IMR-90 (cell line): ENCODE measurements at regions not wholly inside any gene's neighbourhood (a gene's known extent, or its start where the extent isn't known, plus 50 kb on each side); places are given as distances from the start of the nearest gene placed in this dataset.

ENCODE experiments used
- ATAC-seq: fragments of 200-7000 bp; cut with Tn5 transposase; 2 replicates; pipeline ENCODE4 v1.9.1; 2020; ENCODE audit warnings: low read depth, mild to moderate bottlenecking, moderate library complexity
- BruUV-seq: library from RNA; stranded (reverse); fragments of 400-500 nt; replicated peaks from 2 replicates; lab custom pipeline; 2021; lab: Mats Ljungman, UMichigan
- CTCF ChIA-PET: fragments of 300-600 bp; formaldehyde crosslinking; extraction: SDS; loops from one replicate; lab custom pipeline; 2021; ENCODE audit warnings: antibody characterized with exemption; lab: Yijun Ruan, JAX
- POLR2A ChIA-PET: fragments of 300-600 bp; sonication (Branson Sonifier 250); formaldehyde crosslinking; loops from one replicate; lab custom pipeline; 2022; ENCODE audit warnings: antibody characterized with exemption; ENCODE audit not compliant: unreplicated experiment; lab: Charles Lee
- DNase-seq: peaks from one replicate; pipeline ENCODE4 v3.0.0; 2013
- H2AFZ ChIP-seq: replicated peaks from 2 replicates; pipeline ENCODE3; 2013; ENCODE audit warnings: low read length, mild to moderate bottlenecking; ENCODE audit not compliant: poor library complexity
- H2AK5ac ChIP-seq: 2 replicates; pipeline ENCODE4 v1.6.1; 2013; ENCODE audit warnings: low read depth, low read length, inconsistent platforms
- H2AK9ac ChIP-seq: replicated peaks from 2 replicates; pipeline ENCODE3; 2013; ENCODE audit warnings: mild to moderate bottlenecking, low read depth, low read length, moderate library complexity; ENCODE audit not compliant: poor library complexity
- H2BK120ac ChIP-seq: 2 replicates; pipeline ENCODE4 v1.6.1; 2013; ENCODE audit warnings: low read depth, low read length, inconsistent platforms
- H2BK15ac ChIP-seq: 3 replicates; pipeline ENCODE4 v1.6.1; 2013; ENCODE audit warnings: low read depth, low read length, inconsistent platforms
- H2BK20ac ChIP-seq: 2 replicates; pipeline ENCODE4 v1.6.1; 2013; ENCODE audit warnings: low read depth, mild to moderate bottlenecking, inconsistent platforms, low read length, moderate library complexity
- H2BK5ac ChIP-seq: 2 replicates; pipeline ENCODE4 v1.6.1; 2013; ENCODE audit warnings: mild to moderate bottlenecking, low read depth, low read length, inconsistent platforms; ENCODE audit not compliant: poor library complexity, severe bottlenecking
- H3K14ac ChIP-seq: replicated peaks from 2 replicates; pipeline ENCODE4 v1.6.1; 2013; ENCODE audit warnings: low read depth, low read length, inconsistent platforms
- H3K18ac ChIP-seq: 2 replicates; pipeline ENCODE4 v1.6.1; 2013; ENCODE audit warnings: low read depth, low read length, control low read depth
- H3K23ac ChIP-seq: 2 replicates; pipeline ENCODE4 v1.6.1; 2013; ENCODE audit warnings: low read depth, low read length, inconsistent platforms
- H3K27ac ChIP-seq: 2 replicates; pipeline ENCODE4 v1.5.1; 2013; ENCODE audit warnings: mild to moderate bottlenecking, control low read depth, low read length; ENCODE audit not compliant: insufficient read depth
- H3K27me3 ChIP-seq: 2 replicates; pipeline ENCODE4 v1.6.1; 2013; ENCODE audit warnings: low read length; ENCODE audit not compliant: control insufficient read depth, insufficient read depth
- H3K36me3 ChIP-seq: 2 replicates; pipeline ENCODE4 v1.6.1; 2013; ENCODE audit warnings: low read length, mixed read lengths; ENCODE audit not compliant: control insufficient read depth, insufficient read depth
- H3K4ac ChIP-seq: 2 replicates; pipeline ENCODE4 v1.6.1; 2013; ENCODE audit warnings: low read depth, low read length, inconsistent platforms
- H3K4me1 ChIP-seq: 2 replicates; pipeline ENCODE4 v1.6.1; 2013; ENCODE audit warnings: low read length, mixed read lengths; ENCODE audit not compliant: control insufficient read depth, insufficient read depth
- H3K4me2 ChIP-seq: 2 replicates; pipeline ENCODE4 v1.6.1; 2013; ENCODE audit warnings: low read depth, mild to moderate bottlenecking, control low read depth, low read length, moderate library complexity
- H3K4me3 ChIP-seq: 2 replicates; pipeline ENCODE4 v1.5.1; 2013; ENCODE audit warnings: low read depth, mild to moderate bottlenecking, control low read depth, low read length, moderate library complexity; ENCODE audit not compliant: insufficient read depth
- H3K56ac ChIP-seq: 2 replicates; pipeline ENCODE4 v1.6.1; 2013; ENCODE audit warnings: low read length, inconsistent platforms; ENCODE audit not compliant: insufficient read depth; ENCODE audit errors: extremely low read depth
- H3K79me1 ChIP-seq, 2 experiments: 2 replicates each; pipeline ENCODE4 v1.6.1; 2013; ENCODE audit warnings: low read length in 2 of 2, inconsistent platforms in 1 of 2, low read depth in 1 of 2
- H3K9ac ChIP-seq: 2 replicates; pipeline ENCODE4 v1.6.1; 2013; ENCODE audit warnings: low read depth, low read length, control low read depth
- H3K9me1 ChIP-seq: 2 replicates; pipeline ENCODE4 v1.6.1; 2013; ENCODE audit warnings: low read length, inconsistent platforms; ENCODE audit not compliant: insufficient read depth
- H3K9me3 ChIP-seq: 2 replicates; pipeline ENCODE4 v1.6.1; 2013; ENCODE audit warnings: low read length; ENCODE audit not compliant: control insufficient read depth, insufficient read depth
- H4K20me1 ChIP-seq: 2 replicates; pipeline ENCODE4 v1.6.1; 2013; ENCODE audit warnings: low read length, inconsistent platforms; ENCODE audit not compliant: insufficient read depth
- H4K5ac ChIP-seq: 2 replicates; pipeline ENCODE4 v1.6.1; 2013; ENCODE audit warnings: mild to moderate bottlenecking, low read depth, low read length, control low read depth
- H4K8ac ChIP-seq, 2 experiments: 2 replicates each; pipeline ENCODE4 v1.6.1; 2013; ENCODE audit warnings: low read depth in 2 of 2, low read length in 2 of 2, control low read depth in 1 of 2, inconsistent platforms in 1 of 2
- H4K91ac ChIP-seq: 2 replicates; pipeline ENCODE4 v1.6.1; 2013; ENCODE audit warnings: low read depth, low read length, inconsistent platforms; ENCODE audit not compliant: insufficient read depth
- MAZ ChIP-seq: IDR thresholded peaks from 2 replicates; pipeline ENCODE4 v1.6.1; 2012; ENCODE audit warnings: low read depth, mild to moderate bottlenecking, low read length, improper control_type of control experiment, moderate library complexity, borderline replicate concordance
- MXI1 ChIP-seq: IDR thresholded peaks from 2 replicates; pipeline ENCODE4 v1.6.1; 2012; ENCODE audit warnings: low read depth, mild to moderate bottlenecking, low read length, moderate library complexity, borderline replicate concordance
- NFE2L2 ChIP-seq: fragments of 150-350 bp; IDR thresholded peaks from 2 replicates; pipeline ENCODE4 v1.6.1; 2016; ENCODE audit warnings: low read depth, mild to moderate bottlenecking, low read length
- WGBS, 2 experiments: methylation state at CpG; one replicate each; pipeline versions ENCODE4 v1.1.5 to v1.1.7; 2013; ENCODE audit warnings: missing lambda C conversion rate in 2 of 2; ENCODE audit not compliant: insufficient read length in 1 of 2; ENCODE audit errors: extremely low coverage in 2 of 2; 5-methylcytosine and 5-hydroxymethylcytosine counted together
- dilution Hi-C: fragments of 300-500 bp; cut with HindIII; formaldehyde crosslinking; loops from one replicate; pipeline ENCODE4 v1.14.3; 2018; ENCODE audit warnings: low sequenced_read_pairs; ENCODE audit not compliant: unreplicated experiment
- in situ Hi-C: fragments of 300-500 bp; cut with MboI; formaldehyde crosslinking; loops from 3 replicates; pipeline ENCODE4 v1.14.3; 2019; ENCODE audit warnings: low sequenced_read_pairs, inconsistent platforms, mixed read lengths
- intact Hi-C: fragments of 100-400 bp; cut with micrococcal nuclease; formaldehyde crosslinking; loops from 2 replicates; pipeline ENCODE4 v1.10.0; 2022

GRCh38 chr16:86446279-86446678 is 64.0 kb upstream of the FOXF1 start:
- H3K23ac ChIP-seq = no peak overlapping the region
- ChIA-PET POLR2A (no interaction called here), CTCF (no interaction called here)
- H2AK5ac ChIP-seq = no peak overlapping the region
- H3K9me3 ChIP-seq = 0 out of 2 replicates have a peak, but pooled peaks cover 3% of the 10 kb centered on the region
- H4K5ac ChIP-seq = no peak overlapping the region
- no peaks in the 10 kb centered on the region for H3K79me1 ChIP-seq
- H2BK15ac ChIP-seq = no peak overlapping the region
- no peak overlapping the region for H3K18ac ChIP-seq
- H3K4me2 ChIP-seq = no peak overlapping the region
- H4K20me1 ChIP-seq = no peaks in the 10 kb centered on the region
- no peaks in the 10 kb centered on the region for H3K36me3 ChIP-seq
- dilution Hi-C loops (no loop called here), in situ Hi-C loops (no loop called here), intact Hi-C loops (no loop called here)
- no peak overlapping the region for H3K4ac ChIP-seq
- H4K91ac ChIP-seq = no peak overlapping the region
- peaks cover 13% of the 10 kb centered on the region for H3K9me1 ChIP-seq
- H3K56ac ChIP-seq = no peak overlapping the region
- no peak overlapping the region for H2AFZ ChIP-seq
- DNase-seq (no peak), ATAC-seq (no peak)
- WGBS, 2 experiments = 93% methylated on average over 4 of the region's 7 CpGs; no CpG with 5 or more reads in 1 of the 2 experiments
- BruUV-seq = no TSS peak
- H2BK20ac ChIP-seq = no peak overlapping the region
- H2BK120ac ChIP-seq = no peak overlapping the region
- H3K27ac ChIP-seq = no peak overlapping the region
- no peak overlapping the region for H3K4me3 ChIP-seq
- H3K14ac ChIP-seq = no peak overlapping the region
- H3K27me3 ChIP-seq = no peaks in the 10 kb centered on the region
- H2AK9ac ChIP-seq = no peak overlapping the region
- TF ChIP-seq NFE2L2 = no peak
- no peak for TF ChIP-seq MXI1
- no peak for TF ChIP-seq MAZ
- no peak overlapping the region for H3K9ac ChIP-seq
- H3K4me1 ChIP-seq = peaks cover 9% of the 10 kb centered on the region
- H4K8ac ChIP-seq = no peak overlapping the region
- no peak overlapping the region for H2BK5ac ChIP-seq
